CD4-positive, alpha-beta T cell treated with Interleukin-12 subunit alpha and Interleukin-12 subunit beta, for 1 hour (primary cell): ENCODE measurements at regions not wholly inside any gene's neighbourhood (a gene's known extent, or its start where the extent isn't known, plus 50 kb on each side); places are given as distances from the start of the nearest gene placed in this dataset.
"Not testable (repeated sequence)": the region's sequence is repeated elsewhere in the genome, so short reads cannot be mapped to it uniquely, and the experiment has no call there.

Experiments used
- DNase-seq: peaks from one replicate; pipeline ENCODE4 v3.0.0-alpha.2; 2020

DNA sequence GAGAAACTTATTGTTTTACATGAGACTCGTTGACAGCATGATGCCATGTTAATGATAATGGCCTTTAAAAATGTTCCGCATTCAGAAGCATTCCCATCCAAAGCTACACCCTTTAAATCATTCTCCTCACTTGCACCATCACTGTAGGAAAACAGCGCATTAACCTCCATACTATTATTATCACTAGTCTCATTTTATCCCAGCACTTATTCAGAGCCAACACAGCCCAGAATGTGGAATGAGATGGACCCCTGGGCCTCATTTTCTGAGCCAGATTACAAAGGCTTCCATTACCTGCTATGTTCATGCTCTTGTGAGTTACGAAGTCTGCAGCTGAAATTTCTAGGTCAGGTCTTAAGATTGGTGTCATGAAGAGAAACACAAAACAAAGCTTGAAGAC, 159.4 kb downstream of the HS3ST3A1 start:
- no peak for DNase-seq

DNA sequence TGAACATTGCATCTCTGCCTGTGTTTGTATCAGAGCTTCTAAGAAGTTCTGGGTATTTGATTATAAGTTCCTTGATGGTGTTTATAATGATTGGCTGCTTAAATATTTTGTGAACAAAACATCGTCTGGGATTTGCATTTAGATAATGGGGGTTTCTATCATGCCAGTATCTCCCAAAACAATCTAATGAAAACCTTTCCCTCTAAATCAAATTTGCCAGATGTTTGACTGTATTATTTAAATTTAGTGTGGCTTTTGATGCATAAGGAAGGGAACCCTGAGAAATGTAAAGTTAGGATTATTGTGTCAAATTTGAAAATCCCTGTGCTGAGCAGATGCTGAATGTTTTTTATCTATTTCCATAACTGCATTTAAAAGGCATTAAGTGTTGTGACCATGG, 159.9 kb downstream of the HS3ST3A1 start:
- DNase-seq, result no peak

DNA sequence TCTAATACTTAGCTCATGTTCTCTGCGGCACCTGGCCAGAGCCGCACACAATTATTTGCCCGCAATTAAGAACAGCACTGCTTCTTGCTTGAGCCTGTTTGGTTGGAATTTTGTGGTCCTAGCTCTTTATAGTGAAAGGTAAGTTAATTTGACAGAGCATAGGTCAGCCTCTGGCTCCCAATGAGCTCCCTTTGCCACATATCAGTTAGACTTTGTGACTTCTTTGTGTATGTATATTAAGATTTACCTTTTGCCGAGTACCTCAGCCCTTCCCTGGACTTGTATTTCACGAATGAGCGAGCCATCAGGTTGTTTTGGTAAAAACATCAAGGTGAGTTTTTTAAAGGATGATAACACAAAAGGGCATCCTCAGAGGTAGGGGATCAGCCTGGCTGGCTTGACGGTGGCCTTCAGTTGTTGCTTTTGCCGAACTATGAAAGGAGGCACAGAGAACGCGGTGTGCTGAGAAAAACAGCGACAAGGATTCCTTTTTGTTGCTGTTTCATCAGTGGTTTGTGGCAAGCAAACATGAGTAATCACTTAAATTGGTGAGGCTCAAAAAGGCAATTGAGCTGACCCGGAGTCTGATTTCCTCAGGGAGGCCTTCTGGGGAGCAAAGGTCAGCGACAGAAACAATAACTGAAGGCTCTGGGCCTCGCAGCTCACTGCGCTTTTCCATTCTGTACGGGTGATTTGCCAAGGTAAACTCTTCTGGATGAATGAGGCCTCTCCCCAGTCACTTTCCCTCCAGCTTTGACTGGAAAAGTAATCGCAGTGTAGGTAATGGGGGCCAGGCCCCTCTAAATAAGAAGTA, 163.6 kb downstream of the HS3ST3A1 start:
- DNase-seq, result no peak

DNA sequence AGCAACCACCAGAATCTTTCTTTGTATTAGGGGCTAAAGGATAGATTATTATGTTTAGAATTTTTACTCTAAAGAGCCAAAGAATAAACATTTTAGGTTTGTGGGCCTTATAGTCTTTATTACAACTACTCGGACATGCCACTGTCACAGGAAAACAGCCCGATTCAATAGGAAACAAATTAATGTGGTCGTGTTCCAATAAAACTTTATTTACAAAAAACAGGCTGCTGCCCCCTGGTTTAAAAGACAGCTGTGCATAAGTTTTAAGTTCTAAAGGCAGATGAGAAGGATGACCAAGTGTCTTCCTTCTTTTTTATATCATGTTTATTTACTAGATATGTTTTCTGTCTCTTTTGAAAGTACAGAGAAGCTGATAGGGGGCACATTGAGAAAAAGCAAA, 166.5 kb downstream of the HS3ST3A1 start:
- no peak for DNase-seq

DNA sequence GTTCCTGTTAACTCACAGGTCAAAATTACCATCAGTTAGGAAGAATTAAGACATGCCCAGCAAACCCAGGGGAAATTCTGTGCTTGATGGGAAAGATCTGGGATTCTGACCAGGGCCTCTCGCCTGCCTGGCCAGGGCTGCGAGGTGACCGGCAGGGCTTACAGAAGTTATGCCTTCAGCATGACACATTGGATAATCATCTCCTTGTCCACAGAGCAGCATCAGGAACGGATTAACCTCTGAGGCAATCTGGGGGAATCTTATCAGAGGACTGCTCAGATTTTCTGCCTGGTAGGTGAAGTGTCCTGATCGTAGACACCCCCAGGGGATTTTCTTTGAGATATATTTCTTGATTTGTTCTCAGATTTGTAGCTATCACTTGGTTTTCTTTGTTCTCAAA, 172.5 kb downstream of the HS3ST3A1 start:
- no peak for DNase-seq

DNA sequence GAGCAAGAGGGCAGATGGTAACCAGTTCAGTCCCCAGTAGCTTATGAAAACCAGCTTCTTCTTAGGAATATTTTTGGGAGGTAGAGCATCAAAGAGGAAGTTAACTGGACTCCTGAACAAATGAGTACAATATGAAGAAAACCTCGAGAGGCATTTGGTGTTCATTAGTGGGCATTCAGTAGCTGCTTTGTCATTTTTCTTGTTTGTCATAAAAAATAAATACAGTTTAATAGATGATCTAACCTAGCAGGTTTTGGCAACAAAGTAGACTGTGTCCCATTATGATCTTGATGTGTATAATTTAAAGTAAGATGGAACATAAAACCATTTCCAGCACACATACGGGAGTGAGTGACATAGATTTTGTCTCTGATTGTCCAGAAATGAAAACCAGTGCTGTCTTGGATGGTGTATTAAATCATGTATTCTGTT, 173.1 kb downstream of the HS3ST3A1 start:
- DNase-seq, result no peak

DNA sequence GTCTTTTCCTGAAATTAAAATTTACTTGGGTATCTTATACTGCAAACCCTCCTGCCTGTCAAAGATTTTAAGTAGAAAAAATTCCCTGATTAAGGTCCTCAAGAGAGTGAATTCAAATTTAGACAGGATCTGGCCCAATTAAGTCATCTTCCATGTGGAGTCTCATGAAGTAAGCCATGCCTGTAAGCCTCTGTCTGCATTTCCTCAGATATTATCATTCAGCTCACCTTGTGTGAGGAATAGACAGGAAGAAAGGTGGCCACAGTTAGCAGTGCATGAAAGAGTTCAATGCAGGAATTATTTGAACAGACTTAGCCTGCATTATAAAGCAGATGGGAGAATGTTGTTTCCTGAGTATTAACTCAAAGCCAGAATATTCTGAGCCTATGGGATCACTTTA, 174.7 kb downstream of the HS3ST3A1 start:
- no peak for DNase-seq

DNA sequence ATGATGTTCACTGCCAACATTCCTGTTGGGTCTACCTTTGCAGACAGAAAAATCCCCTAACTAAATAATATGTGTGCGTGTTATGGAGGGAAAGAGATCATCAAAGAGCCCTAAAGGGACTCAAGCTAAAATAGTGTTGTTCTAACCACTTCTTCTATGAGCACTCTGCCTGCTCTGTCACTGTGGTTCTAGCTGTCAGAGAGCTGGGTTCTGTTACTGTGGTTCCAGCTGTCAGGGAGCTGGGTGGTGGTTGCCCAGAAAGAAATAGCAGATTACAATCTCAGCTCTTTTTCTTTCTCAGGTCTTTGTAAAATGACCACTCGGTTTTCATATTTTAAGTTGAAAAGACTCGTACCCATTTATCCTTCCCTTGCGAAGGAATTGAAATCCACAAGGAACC, 176.3 kb downstream of the HS3ST3A1 start:
- no peak for DNase-seq

DNA sequence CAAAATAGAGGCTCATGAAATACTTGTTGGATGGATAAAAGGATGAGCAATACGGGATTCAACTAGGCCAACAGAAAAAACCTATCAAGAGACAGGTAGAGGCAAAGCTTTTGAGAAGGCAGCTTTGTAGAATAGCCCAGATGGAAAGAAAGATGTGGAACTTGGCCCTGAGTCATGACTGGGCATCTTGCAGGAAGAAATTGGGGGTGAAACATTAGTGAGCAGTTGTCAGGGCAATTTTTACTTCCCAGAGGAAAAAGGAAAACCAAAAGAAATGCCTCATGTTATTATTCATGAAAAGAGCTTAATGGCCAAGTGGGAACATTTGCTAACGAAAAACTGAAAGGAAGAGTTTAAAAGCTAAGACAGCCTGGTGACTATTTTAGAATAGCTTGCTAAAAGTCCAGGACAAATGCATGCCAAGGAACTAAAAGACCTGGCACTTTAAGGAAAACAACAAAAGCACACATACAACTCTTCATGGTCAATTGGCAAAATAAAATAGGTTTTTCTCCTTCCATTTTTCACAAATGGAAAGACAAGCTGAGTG, 180.1 kb downstream of the HS3ST3A1 start:
- no peak for DNase-seq

DNA sequence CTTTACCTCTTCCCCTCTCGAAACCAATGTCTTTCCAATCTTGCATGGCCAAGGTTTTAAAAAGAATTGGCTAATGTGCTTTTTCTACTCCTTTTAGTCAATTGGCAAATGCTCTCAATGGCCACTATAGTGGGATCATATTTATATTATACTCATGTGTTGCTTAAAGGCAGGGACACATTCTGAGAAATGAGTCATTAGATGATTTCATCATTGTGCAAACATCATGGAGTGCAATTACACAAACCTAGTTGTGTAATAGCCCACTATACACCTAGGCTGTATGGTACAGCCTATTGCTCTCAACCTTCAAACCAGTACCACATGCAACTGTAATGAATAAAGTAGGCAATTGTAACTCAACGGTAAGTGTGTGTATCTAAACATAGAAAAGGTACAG, 180.9 kb downstream of the HS3ST3A1 start:
- DNase-seq, result no peak

DNA sequence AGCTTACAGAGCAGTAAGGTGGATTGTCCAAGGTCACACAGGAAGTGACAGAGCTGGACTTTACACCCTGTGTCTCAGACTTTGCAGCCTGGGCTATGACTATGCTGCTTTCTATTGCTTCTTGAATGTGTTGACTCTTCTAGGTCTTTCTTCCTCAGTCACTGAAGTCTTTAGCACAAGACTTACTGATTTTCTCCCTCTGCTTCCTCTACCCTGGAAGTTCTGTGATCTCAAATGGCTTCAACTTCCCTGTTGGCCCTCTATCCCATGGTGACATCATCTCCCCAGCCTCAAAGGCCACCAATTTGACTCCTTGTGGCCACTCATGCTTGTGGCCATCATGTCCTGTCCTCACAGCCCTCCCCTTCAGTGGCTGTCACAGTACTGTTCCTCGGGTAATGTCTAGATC, 181.3 kb downstream of the HS3ST3A1 start:
- DNase-seq, result no peak

DNA sequence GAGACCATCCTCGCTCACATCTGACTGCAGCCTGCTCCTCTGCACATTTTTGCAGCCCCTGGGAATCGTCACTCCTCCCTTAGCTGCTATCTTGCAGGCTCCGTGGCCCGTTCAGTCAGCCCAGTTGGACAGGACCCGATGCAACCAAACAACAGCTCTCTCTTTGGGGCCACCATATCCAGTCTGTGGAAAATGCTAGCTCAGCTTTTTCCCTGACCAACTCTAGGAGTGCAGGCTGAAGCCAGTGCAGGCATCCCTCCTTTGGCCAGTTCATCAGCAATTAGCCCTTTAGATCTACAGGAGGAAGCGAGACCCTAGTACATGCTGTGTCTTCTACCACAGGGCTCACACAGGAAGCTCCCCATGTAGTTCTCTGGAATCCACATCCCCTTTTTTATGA, 182.1 kb downstream of the HS3ST3A1 start:
- DNase-seq, result no peak

DNA sequence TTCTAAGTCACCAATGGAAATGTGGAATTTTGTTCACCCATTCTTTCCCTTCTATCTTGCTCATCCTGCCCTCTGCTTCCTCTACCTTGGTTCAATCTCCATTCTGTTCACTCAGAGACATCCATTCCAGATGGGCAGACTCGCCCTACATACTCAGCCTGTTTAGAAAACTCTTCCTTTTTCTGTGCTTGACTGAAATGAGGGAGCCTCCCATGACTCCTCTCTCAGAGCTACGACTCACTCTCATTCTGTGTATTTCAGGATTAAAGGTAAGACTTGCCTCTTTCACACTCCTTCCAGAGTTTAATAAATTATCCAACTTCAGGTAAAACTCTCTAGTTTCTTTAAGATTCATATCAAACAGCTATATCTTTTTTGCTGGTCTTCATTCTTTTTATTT, 182.8 kb downstream of the HS3ST3A1 start:
- no peak for DNase-seq

DNA sequence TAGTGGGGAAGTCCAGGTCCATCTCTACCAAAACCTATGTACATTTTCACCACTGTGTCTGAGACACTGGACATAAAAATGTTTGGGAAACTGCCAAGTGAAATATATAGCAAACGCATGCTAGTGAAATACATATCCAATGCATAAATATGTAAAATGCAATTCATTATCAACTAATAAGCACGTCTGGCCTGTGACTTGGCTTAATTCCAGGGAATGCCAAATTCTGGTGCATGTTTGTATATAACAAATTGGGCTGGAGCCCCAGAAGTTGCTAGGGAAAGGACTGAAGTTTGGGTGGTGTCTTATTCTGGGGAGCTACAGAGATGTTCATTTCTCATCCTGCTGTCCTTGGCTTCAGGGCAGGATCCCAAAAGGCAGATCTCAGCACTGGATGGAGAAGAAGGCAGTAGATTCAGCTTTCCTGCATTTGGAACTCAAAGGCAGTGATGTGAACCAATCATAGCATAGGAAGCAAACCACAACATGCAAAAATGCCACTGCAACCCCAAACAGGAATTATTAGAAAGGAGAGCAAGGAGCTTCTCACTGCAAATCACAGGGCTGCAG, 184.3 kb downstream of the HS3ST3A1 start:
- no peak for DNase-seq

DNA sequence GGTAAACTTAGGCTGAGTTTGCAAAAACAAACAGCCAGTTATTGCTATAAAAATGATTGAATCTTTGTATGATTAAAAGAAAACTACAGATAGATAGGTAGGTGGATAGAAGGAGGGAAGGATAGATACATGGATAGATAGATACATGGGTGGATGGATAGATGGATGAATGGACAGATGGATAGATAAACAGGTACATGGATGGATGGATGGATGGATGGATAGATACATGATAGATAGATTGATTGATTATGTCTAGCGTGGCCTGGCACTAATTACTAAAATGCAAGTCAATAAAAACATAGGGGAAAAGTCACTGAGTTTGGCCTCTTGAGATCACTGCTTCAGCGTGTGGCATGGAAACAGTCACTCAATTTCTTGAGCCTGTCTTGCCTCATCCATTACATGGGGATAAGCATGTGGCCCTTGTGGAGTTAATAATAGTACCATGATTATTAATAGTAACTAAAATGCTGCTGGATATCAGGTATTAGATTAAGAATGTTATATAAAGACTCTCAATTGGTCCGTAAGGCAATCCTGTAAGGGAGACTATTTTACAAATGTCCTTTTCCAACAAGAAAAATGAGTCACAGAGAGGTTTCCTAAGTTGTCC, 184.9 kb downstream of the HS3ST3A1 start:
- no peak for DNase-seq

DNA sequence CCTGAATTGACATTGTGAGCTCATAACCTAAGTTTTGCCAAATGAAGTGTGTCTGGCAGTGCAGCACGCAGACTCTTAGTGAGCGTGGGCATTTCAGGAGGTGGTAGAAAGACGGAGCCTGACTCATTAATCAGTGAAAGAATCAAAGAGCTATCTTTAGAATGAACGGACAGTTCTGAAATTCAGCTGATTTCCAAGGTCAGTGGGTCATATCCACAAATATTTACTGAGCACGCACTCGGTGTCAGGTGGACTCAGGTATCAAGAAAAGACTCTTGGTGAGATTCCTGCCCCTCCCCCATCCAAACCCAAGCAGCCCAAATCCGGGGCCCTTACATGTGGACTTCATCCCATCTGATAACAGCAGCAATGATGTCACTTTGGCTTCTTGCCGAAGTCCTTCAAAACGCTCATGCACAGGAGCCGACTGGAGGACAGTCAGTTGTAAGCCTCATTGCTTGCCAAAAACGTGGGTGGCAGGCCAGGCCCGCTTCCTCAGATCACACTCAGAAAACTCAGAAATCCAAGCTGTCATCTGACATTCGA, 185.8 kb downstream of the HS3ST3A1 start:
- DNase-seq, result no peak

DNA sequence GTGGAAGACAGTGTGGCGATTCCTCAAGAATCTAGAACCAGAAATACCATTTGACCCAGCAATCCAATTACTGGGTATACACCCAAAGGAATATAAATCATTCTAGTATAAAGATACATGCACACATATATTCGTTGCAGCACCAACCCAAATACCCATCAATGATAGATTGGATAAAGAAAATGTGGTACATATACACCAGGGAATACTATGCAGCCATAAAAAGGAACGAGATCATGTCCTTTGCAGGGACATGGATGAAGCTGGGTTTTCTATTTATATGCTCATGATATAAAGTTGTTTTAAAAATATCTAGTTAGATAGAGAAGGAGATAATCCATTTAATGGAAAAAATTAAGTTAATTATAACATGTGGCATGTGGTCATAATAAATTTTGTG, 186.5 kb downstream of the HS3ST3A1 start:
- DNase-seq, result not testable (repeated sequence)

DNA sequence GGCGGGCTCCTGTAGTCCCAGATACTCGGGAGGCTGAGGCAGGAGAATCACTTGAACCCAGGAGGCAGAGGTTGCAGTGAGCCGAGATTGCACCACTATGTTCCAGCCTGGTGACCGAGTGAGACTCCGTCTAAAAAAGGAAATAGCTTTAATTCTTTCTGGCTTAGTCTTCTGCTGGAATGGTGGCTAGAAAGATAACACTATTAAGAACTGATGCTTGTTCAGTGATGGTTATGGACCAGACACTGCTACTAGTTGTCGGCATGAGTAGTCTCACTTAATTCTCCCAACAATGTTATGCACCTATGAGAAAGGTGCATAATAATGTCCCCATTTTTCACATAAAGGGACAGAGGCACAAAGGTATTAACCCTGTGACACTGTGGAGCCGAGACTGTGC, 188.7 kb downstream of the HS3ST3A1 start:
- DNase-seq, result no peak

DNA sequence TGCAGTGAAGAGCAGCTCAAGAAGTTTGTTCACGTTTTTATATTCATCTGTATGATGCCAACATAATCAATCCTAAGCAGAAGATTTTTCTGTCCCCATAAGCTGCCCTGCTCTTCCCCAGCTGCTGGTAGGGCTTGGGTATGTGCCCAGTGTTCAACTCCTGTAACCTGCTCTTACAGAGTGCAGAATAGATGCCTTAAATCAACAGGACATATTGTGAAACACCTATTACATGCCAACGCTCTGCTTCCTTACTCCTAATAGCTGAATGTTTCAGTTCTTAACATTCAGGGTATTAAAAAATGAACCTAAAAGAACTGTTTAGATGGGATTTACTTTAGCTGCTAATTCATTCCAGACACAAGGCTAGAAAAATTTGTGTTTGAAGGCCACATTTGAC, 190.9 kb downstream of the HS3ST3A1 start:
- no peak for DNase-seq

DNA sequence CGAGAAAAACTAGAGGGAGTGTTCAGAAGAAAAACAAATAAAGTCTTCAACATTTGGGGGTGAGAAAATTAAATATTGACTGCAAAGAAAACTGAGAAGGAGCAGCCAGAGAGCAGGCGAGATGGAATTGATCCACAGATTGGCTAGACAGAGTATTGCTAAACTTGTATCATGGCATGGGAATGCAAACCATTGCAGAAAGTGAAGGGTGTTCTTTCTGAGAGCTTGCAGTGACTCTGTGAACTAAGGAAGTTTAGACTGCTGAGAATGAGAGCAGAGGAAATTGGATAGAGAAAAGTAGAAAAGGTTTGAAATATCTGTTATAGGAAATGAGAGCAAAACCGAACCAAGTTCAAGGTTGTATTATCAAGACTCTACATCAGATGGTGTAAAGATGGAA, 191.5 kb downstream of the HS3ST3A1 start:
- no peak for DNase-seq

DNA sequence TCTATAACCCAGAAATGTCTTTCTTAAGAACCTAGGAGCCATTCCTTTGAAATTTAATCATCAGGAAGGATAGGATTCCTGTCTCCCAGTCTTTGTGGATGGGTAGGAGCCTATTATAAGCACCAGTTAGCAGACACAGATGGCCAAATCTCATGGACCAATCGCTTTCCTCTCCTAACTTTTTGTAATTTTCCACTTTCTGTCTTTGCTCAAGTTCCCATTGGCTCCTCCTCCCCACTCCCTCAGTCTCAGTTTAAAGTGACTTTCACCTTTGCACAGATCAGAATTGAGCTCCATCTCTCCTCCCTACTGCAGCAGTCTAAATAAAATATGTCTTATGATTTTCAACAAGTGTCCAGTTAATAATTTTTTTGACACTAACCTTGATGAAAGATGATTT, 192.3 kb downstream of the HS3ST3A1 start:
- DNase-seq, result no peak

DNA sequence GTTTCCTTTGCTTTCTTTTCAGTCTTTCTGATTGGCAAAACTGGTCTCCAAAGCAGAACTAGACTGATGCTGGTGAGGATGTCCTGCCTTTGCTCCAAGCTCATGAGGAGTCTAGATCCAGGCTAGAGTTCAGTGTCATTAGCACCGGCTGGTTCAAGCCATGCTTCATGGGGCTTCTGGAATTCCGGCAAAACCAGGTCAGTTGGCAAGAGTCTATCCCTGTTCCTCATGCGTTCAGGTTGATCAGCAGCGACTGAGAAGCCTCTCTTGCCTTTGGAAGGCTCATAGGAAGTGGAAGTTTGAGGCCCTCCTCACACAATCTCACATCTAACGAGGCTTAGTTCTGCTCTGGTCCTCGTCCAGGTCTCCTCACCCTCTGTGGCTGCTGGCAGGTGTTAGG, 194.3 kb downstream of the HS3ST3A1 start:
- no peak for DNase-seq

DNA sequence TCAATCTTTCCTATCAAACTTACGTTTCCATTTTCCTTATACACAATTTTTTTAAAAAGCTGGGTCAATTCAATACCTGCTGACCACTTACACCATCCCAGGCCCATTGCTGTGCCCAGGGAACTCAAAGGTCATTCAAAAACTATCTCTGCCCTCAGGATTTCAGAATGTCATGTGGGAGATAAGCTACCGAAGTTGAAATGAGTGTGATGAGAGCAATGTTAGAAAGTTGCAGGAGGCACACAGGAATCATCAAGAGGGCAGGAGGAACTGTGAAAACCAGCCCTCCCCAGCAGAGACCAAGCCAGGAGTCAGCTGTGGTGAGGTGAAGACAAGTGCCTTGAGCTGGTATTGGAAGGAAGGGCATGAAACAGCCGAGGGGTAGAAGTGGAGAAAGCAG, 195.9 kb downstream of the HS3ST3A1 start:
- DNase-seq, result no peak

DNA sequence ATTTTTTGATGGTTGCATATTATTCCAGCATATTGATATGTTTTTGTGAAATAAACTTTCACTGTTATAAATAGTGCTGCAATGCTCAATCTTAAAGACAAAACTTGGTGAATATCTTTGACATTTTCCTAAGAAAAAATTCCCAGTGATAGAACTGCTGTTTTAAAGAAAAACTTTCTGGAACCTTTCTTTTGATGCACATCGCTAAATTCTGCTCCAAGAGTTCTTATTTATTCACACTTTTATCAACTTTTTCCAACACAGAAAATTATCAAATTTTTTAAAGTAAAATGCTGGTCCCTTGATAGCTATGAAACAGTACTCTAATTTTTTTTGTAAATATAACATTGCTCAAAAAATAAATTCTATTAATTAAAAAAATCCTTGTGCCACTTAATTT, 196.6 kb downstream of the HS3ST3A1 start:
- no peak for DNase-seq
